HUES64 (cell line): ENCODE measurements at regions not wholly inside any gene's neighbourhood (a gene's known extent, or its start where the extent isn't known, plus 50 kb on each side); places are given as distances from the start of the nearest gene placed in this dataset.

ENCODE experiments used
- H3K27ac ChIP-seq: 2 replicates; pipeline ENCODE4 v1.7.0; 2013; ENCODE audit warnings: low read depth, low read length, inconsistent platforms
- H3K27me3 ChIP-seq: 2 replicates; pipeline ENCODE4 v1.6.1; 2013; ENCODE audit warnings: mild to moderate bottlenecking, low read length; ENCODE audit not compliant: insufficient read depth
- H3K36me3 ChIP-seq: 2 replicates; pipeline ENCODE4 v1.6.1; 2013; ENCODE audit warnings: mild to moderate bottlenecking, low read length; ENCODE audit not compliant: insufficient read depth
- H3K4me1 ChIP-seq: 2 replicates; pipeline ENCODE4 v1.6.1; 2013; ENCODE audit warnings: mild to moderate bottlenecking, low read length, moderate library complexity; ENCODE audit not compliant: insufficient read depth
- H3K4me3 ChIP-seq: 2 replicates; pipeline ENCODE4 v1.5.1; 2013; ENCODE audit warnings: mild to moderate bottlenecking, low read length, moderate library complexity
- H3K9ac ChIP-seq: 2 replicates; pipeline ENCODE4 v1.6.1; 2013; ENCODE audit warnings: mild to moderate bottlenecking, low read depth, low read length
- H3K9me3 ChIP-seq: 2 replicates; pipeline ENCODE4 v1.6.1; 2013; ENCODE audit warnings: low read depth, low read length; ENCODE audit not compliant: insufficient read depth
- WGBS: fragments of 150-250, 120-280 bp; methylation state at CpG from one replicate; pipeline ENCODE4 v1.1.7; 2013; ENCODE audit warnings: missing lambda C conversion rate; 5-methylcytosine and 5-hydroxymethylcytosine counted together

DNA sequence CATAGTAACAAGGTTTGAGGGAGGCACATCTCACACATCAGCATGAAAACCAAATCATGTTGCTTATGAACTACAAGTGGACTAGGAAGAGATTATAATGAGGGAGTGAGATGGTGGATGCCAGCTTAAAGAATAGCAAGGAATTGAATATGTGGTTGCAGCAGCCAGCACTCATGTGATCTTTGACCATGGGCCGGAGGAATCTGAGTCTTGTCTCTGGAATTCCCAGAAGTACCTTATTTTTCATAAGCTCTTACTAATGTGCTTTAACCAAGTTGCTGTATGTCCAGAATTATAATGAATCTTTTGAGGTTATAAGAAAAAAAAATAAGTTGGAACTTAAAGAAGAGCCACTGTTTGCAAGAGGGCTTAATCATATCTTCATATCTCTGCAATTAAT is 97.0 kb downstream of the DISP1 start:
- peaks cover 6% of the 10 kb centered on the region for H3K9me3 ChIP-seq
- WGBS = 85% methylated on average over 1 of the region's 1 CpG
- no peak overlapping the region for H3K27ac ChIP-seq
- H3K36me3 ChIP-seq = no peaks in the 10 kb centered on the region
- no peak overlapping the region for H3K4me3 ChIP-seq
- no peaks in the 10 kb centered on the region for H3K27me3 ChIP-seq
- H3K4me1 ChIP-seq = no peaks in the 10 kb centered on the region
- H3K9ac ChIP-seq = no peak overlapping the region

DNA sequence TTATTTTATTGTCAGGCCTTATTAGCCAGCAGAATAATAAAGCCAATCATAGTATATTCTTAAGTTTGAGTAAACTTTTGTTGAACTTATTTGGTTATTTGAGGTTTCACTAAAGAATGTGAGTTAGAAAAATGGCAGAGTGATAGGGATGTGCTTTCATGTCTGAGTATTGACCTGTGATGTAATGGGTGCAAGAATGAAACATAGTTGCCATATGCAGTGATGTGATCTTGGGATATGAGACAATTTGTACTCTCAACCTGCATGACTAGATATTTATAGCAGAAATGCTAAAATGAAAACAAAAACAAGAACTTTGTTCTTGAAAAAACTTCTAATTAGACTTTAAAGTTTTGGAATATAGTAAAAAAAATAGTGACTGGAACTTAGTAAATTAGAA is 97.9 kb downstream of the DISP1 start:
- Histone ChIP-seq H3K27me3 (no peaks in the 10 kb centered on the region), H3K4me3 (no peak overlapping the region), H3K9me3 (peaks cover 10% of the 10 kb centered on the region), H3K9ac (no peak overlapping the region), H3K4me1 (no peaks in the 10 kb centered on the region), H3K27ac (no peak overlapping the region), H3K36me3 (no peaks in the 10 kb centered on the region)

DNA sequence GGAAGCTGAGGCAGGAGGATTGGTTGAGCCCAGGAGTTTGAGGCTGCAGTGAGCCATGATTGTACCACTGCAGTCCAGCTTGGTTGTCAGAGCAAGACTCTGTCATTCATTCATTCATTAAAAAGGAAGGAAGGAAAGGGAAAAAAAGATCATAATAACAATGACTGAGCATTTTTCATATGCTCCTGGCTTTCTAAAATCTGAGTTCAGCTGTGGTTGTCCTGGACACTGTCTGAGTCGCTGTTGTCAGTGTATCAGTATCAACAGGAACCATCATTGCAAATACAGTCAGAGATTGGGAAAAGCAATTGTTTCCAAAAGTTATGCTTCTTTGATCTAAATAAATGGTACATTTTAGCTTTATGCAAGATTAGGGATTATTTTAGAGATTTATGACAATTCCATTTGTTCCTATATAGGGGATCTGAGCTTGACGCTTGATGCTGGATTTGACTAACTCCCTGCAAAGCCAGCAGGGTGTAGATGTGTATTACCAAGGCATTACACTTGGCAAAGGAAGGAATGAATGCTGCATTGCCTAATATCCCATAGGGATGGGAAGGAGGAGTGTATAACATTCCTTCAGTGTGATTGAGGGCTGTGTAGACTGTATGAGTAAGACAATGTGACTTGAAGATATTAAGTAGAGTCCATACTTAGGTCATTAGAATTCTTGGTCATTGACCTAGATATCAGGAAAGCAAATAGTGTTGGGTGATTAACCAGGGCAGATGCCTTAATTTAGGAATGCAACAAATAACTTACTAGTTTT is 100.2 kb downstream of the DISP1 start:
- Histone ChIP-seq H3K27me3 (no peaks in the 10 kb centered on the region), H3K27ac (no peak overlapping the region), H3K9me3 (peaks cover 10% of the 10 kb centered on the region), H3K4me1 (no peaks in the 10 kb centered on the region), H3K9ac (no peak overlapping the region), H3K36me3 (no peaks in the 10 kb centered on the region), H3K4me3 (no peak overlapping the region)
- 99% methylated on average over 2 of the region's 2 CpGs for WGBS

DNA sequence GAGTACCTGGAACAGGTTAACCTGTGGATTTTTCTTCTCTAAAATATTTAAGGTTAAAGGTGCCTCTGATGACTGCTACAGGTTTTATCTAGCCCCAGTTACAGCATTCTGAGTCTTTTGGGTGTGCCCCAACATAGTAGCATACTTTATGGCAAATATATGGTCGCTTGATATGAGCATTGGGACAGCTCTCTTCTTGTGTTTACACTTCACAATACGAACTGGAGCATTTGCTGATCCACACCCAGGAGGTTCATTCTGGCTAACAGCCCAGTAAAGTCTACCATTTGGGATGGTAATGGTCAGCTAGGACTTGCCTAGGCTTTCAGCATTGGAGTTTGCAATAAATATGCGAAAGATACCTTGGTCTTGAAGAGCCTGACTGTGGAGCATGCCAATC is 101.3 kb downstream of the DISP1 start:
- Histone ChIP-seq H3K4me3 (no peak overlapping the region), H3K4me1 (no peaks in the 10 kb centered on the region), H3K9ac (no peak overlapping the region), H3K9me3 (peaks cover 10% of the 10 kb centered on the region), H3K27me3 (no peaks in the 10 kb centered on the region), H3K27ac (no peak overlapping the region), H3K36me3 (no peaks in the 10 kb centered on the region)
- WGBS = 95% methylated on average over 3 of the region's 3 CpGs

DNA sequence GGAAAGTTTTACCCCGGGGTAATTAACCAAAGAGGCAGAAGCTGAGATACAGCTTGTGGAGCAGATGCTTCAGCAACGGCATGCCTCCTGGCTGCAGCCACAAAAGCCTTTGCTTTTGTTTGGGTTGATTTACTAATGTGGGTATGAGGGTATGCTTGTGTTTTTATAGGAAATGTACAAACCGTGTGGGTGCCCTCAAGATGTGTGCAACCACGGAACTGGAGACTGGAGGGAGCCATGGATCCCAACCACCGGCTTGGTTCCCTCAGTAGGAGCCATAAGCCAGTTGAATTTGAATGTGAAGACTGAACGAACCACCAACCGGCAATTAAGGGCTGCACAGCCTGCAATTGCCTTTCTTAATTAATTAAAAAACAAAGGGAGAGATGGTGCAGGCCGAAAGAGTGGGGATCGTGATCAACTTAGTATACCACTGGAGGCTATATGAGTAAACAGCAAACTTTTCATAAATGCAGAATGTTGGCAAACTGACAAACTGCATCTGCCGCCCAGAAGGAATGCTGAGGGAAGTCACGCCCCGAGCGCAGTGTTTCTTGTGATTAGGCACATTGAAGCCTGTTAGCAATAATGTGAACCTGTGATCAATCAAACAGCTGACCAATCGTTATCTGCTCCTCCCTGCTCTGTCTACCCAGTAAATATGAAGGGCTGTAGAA is 104.1 kb downstream of the DISP1 start:
- WGBS = 95% methylated on average over 14 of the region's 14 CpGs
- Histone ChIP-seq H3K4me1 (peaks cover 7% of the 10 kb centered on the region; the same call in 1 of the 2 replicates), H3K9me3 (peaks cover 10% of the 10 kb centered on the region), H3K9ac (no peak overlapping the region), H3K27ac (no peak overlapping the region), H3K36me3 (no peaks in the 10 kb centered on the region), H3K27me3 (no peaks in the 10 kb centered on the region), H3K4me3 (no peak overlapping the region)

DNA sequence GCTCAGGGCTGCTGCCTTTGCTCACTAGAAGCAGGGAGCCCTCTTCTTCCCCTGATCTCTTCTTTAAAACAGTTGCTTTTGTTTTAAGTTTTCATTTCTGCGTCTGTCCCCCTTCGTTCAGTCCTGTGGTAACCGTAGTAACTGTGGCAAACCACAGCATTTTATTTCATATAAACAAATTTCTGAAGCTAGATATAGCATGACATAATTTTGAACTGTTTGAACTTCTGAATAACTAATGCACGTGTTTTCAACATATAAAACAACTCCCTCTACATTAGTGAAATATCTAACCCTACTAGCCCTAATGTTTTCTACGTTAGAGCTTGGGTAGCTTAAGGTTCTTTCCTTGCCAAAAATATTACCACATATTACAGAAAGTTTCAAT is 104.6 kb downstream of the DISP1 start:
- H3K27me3 ChIP-seq = no peaks in the 10 kb centered on the region
- no peak overlapping the region for H3K27ac ChIP-seq
- H3K36me3 ChIP-seq = no peaks in the 10 kb centered on the region
- H3K4me3 ChIP-seq = no peak overlapping the region
- no peak overlapping the region for H3K9ac ChIP-seq
- 95% methylated on average over 5 of the region's 5 CpGs for WGBS
- H3K9me3 ChIP-seq = peaks cover 10% of the 10 kb centered on the region
- peaks cover 9% of the 10 kb centered on the region for H3K4me1 ChIP-seq

DNA sequence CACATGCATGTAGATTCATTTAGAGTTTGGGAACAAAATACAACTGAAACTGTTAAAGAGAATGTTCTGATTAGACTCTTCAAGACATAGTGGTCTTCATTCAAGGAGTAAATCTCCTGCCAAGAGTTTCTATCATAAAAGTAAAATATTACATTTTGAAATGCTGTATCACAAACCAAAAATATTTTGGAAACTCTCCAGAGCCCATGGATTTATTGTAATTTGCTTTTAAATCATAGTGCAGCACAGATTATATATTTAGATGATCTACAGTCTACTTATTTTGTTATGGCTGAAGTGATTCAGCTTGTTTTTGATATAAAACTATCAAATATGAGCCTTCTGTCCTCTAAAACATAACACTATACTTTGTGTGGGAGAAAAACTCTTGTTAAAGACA is 105.3 kb downstream of the DISP1 start:
- Histone ChIP-seq H3K36me3 (no peaks in the 10 kb centered on the region), H3K27ac (no peak overlapping the region), H3K9me3 (peaks cover 10% of the 10 kb centered on the region), H3K9ac (no peak overlapping the region), H3K4me1 (peaks cover 16% of the 10 kb centered on the region), H3K27me3 (no peaks in the 10 kb centered on the region), H3K4me3 (no peak overlapping the region)

DNA sequence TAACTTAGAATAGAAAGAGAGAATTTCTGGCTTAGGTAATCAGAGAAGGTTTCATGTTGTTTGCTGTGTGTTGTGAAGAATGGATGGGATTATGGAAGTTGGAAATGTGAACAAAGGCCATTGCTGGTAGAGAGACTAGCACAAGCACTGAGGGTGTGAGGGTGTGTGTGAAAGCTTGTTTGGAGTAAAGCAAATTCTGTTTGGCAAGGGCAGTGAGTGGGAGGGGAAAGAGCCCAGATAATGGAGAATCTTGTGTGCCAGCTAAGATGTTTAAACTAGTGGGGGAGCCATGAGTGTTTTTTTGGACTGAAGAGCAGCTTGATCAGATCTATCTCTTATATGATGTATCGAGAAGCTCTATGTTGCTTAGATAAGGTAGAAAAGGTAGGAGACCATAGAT is 107.1 kb downstream of the DISP1 start:
- Histone ChIP-seq H3K9me3 (peaks cover 4% of the 10 kb centered on the region), H3K27me3 (no peaks in the 10 kb centered on the region), H3K9ac (no peak overlapping the region), H3K36me3 (no peaks in the 10 kb centered on the region), H3K4me3 (no peak overlapping the region), H3K27ac (no peak overlapping the region), H3K4me1 (peaks cover 24% of the 10 kb centered on the region)
- 97% methylated on average over 1 of the region's 1 CpG for WGBS

DNA sequence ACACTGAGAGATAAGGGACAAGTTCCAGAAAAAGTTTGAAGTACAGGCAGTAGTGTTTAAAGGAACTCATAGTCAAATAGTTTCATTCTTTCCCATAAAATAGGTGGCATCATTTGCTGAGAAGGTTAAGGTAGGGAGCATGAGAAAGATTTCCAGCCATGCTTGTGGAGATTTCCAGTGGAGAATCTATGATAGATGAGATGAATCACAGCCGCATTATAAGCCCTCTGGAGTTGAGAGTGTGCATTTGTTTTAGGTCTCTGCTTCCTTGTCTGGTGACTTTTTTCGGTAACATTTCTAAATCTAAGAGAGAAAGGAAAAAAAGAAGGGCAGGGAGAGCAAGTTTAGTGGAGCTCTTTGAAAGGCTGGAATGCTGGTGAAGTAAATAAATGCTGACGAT is 108.7 kb downstream of the DISP1 start:
- Histone ChIP-seq H3K9me3 (no peaks in the 10 kb centered on the region), H3K4me3 (no peak overlapping the region), H3K27me3 (no peaks in the 10 kb centered on the region), H3K36me3 (no peaks in the 10 kb centered on the region), H3K9ac (no peak overlapping the region), H3K4me1 (peaks cover 36% of the 10 kb centered on the region), H3K27ac (no peak overlapping the region)
- WGBS = 88% methylated on average over 3 of the region's 3 CpGs

DNA sequence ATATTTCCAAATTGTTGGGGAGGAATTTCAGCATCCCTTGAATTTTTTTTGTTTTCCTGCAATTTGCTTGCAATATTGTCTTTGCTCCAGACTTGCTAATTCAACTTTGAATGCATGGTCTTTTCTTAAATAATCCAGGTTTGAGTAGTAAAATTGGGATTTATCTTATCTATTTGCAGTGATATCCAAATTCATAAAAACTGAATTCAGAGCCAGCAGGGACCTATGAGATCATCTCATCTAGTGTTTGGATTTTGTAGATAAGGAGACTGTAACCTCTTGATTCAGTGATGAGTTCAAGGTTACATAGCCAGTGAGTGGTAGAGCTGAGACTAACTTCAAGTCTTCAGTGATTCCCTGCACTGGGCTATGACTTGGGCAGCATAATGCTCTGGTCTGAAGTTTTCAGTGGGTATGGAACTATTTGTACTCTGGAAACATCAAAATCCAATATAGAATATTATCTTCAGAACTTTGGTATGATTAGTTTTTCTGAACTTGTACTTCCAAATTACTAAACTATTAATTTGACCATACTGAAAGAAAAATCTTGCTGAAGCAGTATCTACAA is 109.4 kb downstream of the DISP1 start:
- Histone ChIP-seq H3K27ac (no peak overlapping the region), H3K27me3 (no peaks in the 10 kb centered on the region), H3K4me3 (no peak overlapping the region), H3K9me3 (no peaks in the 10 kb centered on the region), H3K4me1 (peaks cover 43% of the 10 kb centered on the region), H3K36me3 (no peaks in the 10 kb centered on the region), H3K9ac (no peak overlapping the region)

DNA sequence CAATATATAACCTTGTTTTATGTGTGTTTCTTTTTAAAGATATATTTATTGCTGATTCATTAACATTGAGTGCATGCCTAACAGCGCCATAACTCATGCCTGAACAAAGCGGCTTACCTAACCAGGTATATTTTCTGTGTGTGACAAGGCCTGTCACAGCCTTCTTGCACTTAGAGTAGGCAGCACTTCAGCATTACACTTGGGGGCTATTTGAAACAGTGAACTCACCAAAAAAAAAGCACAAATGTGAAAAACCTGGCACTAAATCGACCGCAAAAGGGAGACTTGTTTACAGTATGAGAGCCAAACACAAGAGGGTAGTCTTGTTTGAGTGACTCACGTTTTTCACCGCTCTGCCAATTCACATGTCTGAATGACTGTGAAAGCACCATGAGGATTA is 111.7 kb downstream of the DISP1 start:
- 77% methylated on average over 6 of the region's 6 CpGs for WGBS
- H3K9ac ChIP-seq = no peak overlapping the region
- H3K36me3 ChIP-seq = no peaks in the 10 kb centered on the region
- H3K9me3 ChIP-seq = no peaks in the 10 kb centered on the region
- H3K4me3 ChIP-seq = no peak overlapping the region
- no peaks in the 10 kb centered on the region for H3K27me3 ChIP-seq
- peak overlapping the region; percentile 20; the same call in 1 of the 2 replicates for H3K27ac ChIP-seq
- H3K4me1 ChIP-seq = peaks cover 51% of the 10 kb centered on the region
